AG04449 (cell line): ENCODE measurements at regions not wholly inside any gene's neighbourhood (a gene's known extent, or its start where the extent isn't known, plus 50 kb on each side); places are given as distances from the start of the nearest gene placed in this dataset.
"Not testable (repeated sequence)": the region's sequence is repeated elsewhere in the genome, so short reads cannot be mapped to it uniquely, and the experiment has no call there.

ENCODE experiments used
- CTCF ChIA-PET: fragments of 350-600 bp; formaldehyde crosslinking; extraction: SDS; loops from one replicate; lab custom pipeline; 2021; ENCODE audit warnings: antibody characterized with exemption; lab: Yijun Ruan, JAX
- POLR2A ChIA-PET: fragments of 400-600, 350-600 bp; formaldehyde crosslinking; extraction: SDS; loops from one replicate; lab custom pipeline; 2020; ENCODE audit warnings: antibody characterized with exemption, inconsistent platforms; lab: Yijun Ruan, JAX
- DNase-seq: peaks from one replicate; pipeline ENCODE4 v3.0.0-alpha.2; 2010; ENCODE audit warnings: low read depth, low spot score
- H3K4me3 ChIP-seq: 2 replicates; pipeline ENCODE4 v1.5.1; 2011; ENCODE audit warnings: low read depth, mild to moderate bottlenecking, control low read depth, low read length
- CTCF ChIP-seq: IDR thresholded peaks from one replicate; pipeline ENCODE4 v1.5.1; 2011; ENCODE audit warnings: mild to moderate bottlenecking, moderate library complexity, low read length, control low read depth, inconsistent platforms; ENCODE audit not compliant: insufficient read depth; ENCODE audit errors: missing control alignments

- CTCF ChIA-PET: interaction anchor here (1.5 kb wide), 1 partner anchor 9 kb away, joined by 4 read pairs; no protein-coding TSS in a partner anchor
Observed at GRCh38 chr1:26626994-26627393, 68.8 kb upstream of the ARID1A start.

GRCh38 chr1:26627954-26628353 lies 67.9 kb upstream of the ARID1A start:
- POLR2A ChIA-PET: no interaction called here

More at GRCh38 chr1:26626994-26627393, 68.8 kb upstream of the ARID1A start:
- peak; percentile 28 for DNase-seq
- POLR2A ChIA-PET: no interaction called here
- TF ChIP-seq CTCF: no peak
- no peak overlapping the region for H3K4me3 ChIP-seq

GRCh38 chr1:26630634-26631033 lies 65.2 kb upstream of the ARID1A start:
- ChIA-PET CTCF (no interaction called here), POLR2A (no interaction called here)
- DNase-seq: no peak
- no peak overlapping the region for H3K4me3 ChIP-seq
- TF ChIP-seq CTCF: no peak

More at GRCh38 chr1:26627954-26628353, 67.9 kb upstream of the ARID1A start:
- CTCF ChIA-PET: interaction anchor here (1.0 kb wide), 1 partner anchor 24 kb away, joined by 4 read pairs; no protein-coding TSS in a partner anchor
- TF ChIP-seq CTCF: no peak
- no peak for DNase-seq
- H3K4me3 ChIP-seq: no peak overlapping the region

- DNase-seq, POLR2A ChIA-PET, H3K4me3 ChIP-seq: not testable (repeated sequence)
- CTCF ChIA-PET: interaction anchor here (1.6 kb wide), 1 partner anchor 9 kb away, joined by 4 read pairs; no protein-coding TSS in a partner anchor
Observed at GRCh38 chr1:26635800-26636199, 60.0 kb upstream of the ARID1A start.

- no peak for TF ChIP-seq CTCF
- ChIA-PET CTCF (no interaction called here), POLR2A (no interaction called here)
- no peak for DNase-seq
- H3K4me3 ChIP-seq: no peak overlapping the region
Observed at GRCh38 chr1:26645734-26646133, 50.1 kb upstream of the ARID1A start.
